Heart left ventricle (tissue), 13 donors: ENCODE measurements at regions not wholly inside any gene's neighbourhood (a gene's known extent, or its start where the extent isn't known, plus 50 kb on each side); places are given as distances from the start of the nearest gene placed in this dataset.
"Not testable (repeated sequence)": the region's sequence is repeated elsewhere in the genome, so short reads cannot be mapped to it uniquely, and the experiment has no call there.

Experiments
- POLR2A ChIP-seq, 2 donors: fragments of 450-650 bp; IDR thresholded peaks; one replicate each; pipeline ENCODE4 v1.6.1; 2017; ENCODE audit warnings: antibody characterized with exemption in 2 of 2, mild to moderate bottlenecking in 2 of 2, moderate library complexity in 2 of 2
- TF ChIP-seq, protein P1 (sequence below), 12 donors: fragments of 200-600 bp; sonication (generic) in 4 of 12; IDR thresholded peaks; one replicate each; pipeline versions ENCODE4 v1.5.0 to v1.8.0; 2018 to 2022; ENCODE audit warnings: antibody characterized with exemption in 12 of 12, mild to moderate bottlenecking in 5 of 12
- donor health status: ischemic (EF 13 %, LVEDD 7.1; RV severe dilation, severe dysfunction).
- donor health status: DM: no; HTN: yes; CAD: no.
- donor health status: DM: no; HTN: no; CAD: no.
- donor health status: ischemic (EF 25% LVEDD 6.9; RV normal size, moderate dysfunction).
- donor health status: ischemic (EF 25% LVEDD 5.7; RV mildly dilated, moderate dysfunction).
- donor health status: ischemic (EF 35%, LVEDD 5.7; RV mildly dilated, moderate dysfunction).
- donor health status: nonischemic (EF 11% LVEDD 7.7; RV severe dilation, severe dysfunction).
- donor health status: DM: yes; HTN: yes; CAD: no.
- donor health status: PGD.
- donor health status: ischemic (EF 29% LVEDD 5.4; RV normal size, mild dysfunction).
- donor health status: nonischemic (EF 23%, LVEDD 6.1; RV moderate dilation, normal function).

- TF ChIP-seq, protein P1, sequence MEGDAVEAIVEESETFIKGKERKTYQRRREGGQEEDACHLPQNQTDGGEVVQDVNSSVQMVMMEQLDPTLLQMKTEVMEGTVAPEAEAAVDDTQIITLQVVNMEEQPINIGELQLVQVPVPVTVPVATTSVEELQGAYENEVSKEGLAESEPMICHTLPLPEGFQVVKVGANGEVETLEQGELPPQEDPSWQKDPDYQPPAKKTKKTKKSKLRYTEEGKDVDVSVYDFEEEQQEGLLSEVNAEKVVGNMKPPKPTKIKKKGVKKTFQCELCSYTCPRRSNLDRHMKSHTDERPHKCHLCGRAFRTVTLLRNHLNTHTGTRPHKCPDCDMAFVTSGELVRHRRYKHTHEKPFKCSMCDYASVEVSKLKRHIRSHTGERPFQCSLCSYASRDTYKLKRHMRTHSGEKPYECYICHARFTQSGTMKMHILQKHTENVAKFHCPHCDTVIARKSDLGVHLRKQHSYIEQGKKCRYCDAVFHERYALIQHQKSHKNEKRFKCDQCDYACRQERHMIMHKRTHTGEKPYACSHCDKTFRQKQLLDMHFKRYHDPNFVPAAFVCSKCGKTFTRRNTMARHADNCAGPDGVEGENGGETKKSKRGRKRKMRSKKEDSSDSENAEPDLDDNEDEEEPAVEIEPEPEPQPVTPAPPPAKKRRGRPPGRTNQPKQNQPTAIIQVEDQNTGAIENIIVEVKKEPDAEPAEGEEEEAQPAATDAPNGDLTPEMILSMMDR (IDR thresholded peaks at IDR 0.05) = not testable (repeated sequence)
- TF ChIP-seq POLR2A (IDR thresholded peaks at IDR 0.05) = not testable (repeated sequence)
Measured at GRCh38 chr2:87488991-87489390, 258.9 kb upstream of the PLGLB2 start.
